Stomach smooth muscle (tissue), 2 donors: ENCODE measurements at regions not wholly inside any gene's neighbourhood (a gene's known extent, or its start where the extent isn't known, plus 50 kb on each side); places are given as distances from the start of the nearest gene placed in this dataset.
"Not testable (repeated sequence)": the region's sequence is repeated elsewhere in the genome, so short reads cannot be mapped to it uniquely, and the experiment has no call there.

ENCODE experiments used
- H3K27ac ChIP-seq: one replicate; pipeline ENCODE4 v1.7.0; 2013; ENCODE audit warnings: mild to moderate bottlenecking, low read length, inconsistent platforms
- H3K27me3 ChIP-seq, 2 donors: one replicate each; pipeline ENCODE4 v1.7.0; 2013; ENCODE audit warnings: low read length in 2 of 2; ENCODE audit not compliant: insufficient read depth in 2 of 2, control insufficient read depth in 1 of 2
- H3K36me3 ChIP-seq, 2 donors: one replicate each; pipeline ENCODE4 v1.7.0; 2013; ENCODE audit warnings: low read length in 2 of 2; ENCODE audit not compliant: control insufficient read depth in 2 of 2, insufficient read depth in 2 of 2
- H3K4me1 ChIP-seq: one replicate; pipeline ENCODE4 v1.7.0; 2013; ENCODE audit warnings: low read length; ENCODE audit not compliant: control insufficient read depth, insufficient read depth
- H3K4me3 ChIP-seq, 2 donors: one replicate each; pipeline ENCODE4 v1.7.0; 2013; ENCODE audit warnings: low read length in 2 of 2
- H3K9ac ChIP-seq, 2 donors: one replicate each; pipeline ENCODE4 v1.7.0; 2013; ENCODE audit warnings: low read length in 2 of 2, mild to moderate bottlenecking in 1 of 2
- H3K9me3 ChIP-seq, 2 donors: one replicate each; pipeline ENCODE4 v1.7.0; 2013; ENCODE audit warnings: low read length in 2 of 2; ENCODE audit not compliant: control insufficient read depth in 2 of 2
- donor health status: healthy.
- donor health status: Pancreatic carcinoma.

- no peaks in the 10 kb centered on the region for H3K36me3 ChIP-seq
- H3K4me1 ChIP-seq = no peaks in the 10 kb centered on the region
- no peaks in the 10 kb centered on the region for H3K27me3 ChIP-seq
- H3K9ac ChIP-seq = no peak overlapping the region
- peaks cover 8 to 18% of the 10 kb centered on the region in 2 donors for H3K9me3 ChIP-seq
- H3K27ac ChIP-seq = no peak overlapping the region
- H3K4me3 ChIP-seq = no peak overlapping the region
Observed at GRCh38 chr5:174644436-174644835, 79.9 kb upstream of the MSX2 start.

- no peak overlapping the region for H3K4me3 ChIP-seq
Observed at GRCh38 chr5:174644923-174645322, 79.5 kb upstream of the MSX2 start.

GRCh38 chr5:174645677-174646076, 78.7 kb upstream of the MSX2 start:
- H3K9ac ChIP-seq = no peak overlapping the region
- no peaks in the 10 kb centered on the region for H3K36me3 ChIP-seq

More at GRCh38 chr5:174644923-174645322, 79.5 kb upstream of the MSX2 start:
- Histone ChIP-seq H3K36me3 (no peaks in the 10 kb centered on the region), H3K27me3 (no peaks in the 10 kb centered on the region), H3K27ac (no peak overlapping the region), H3K9me3 (peaks cover 8 to 18% of the 10 kb centered on the region in 2 donors), H3K4me1 (no peaks in the 10 kb centered on the region), H3K9ac (no peak overlapping the region)

GRCh38 chr5:174648618-174649017, 75.8 kb upstream of the MSX2 start:
- H3K9ac ChIP-seq, H3K27me3 ChIP-seq, H3K4me1 ChIP-seq, H3K4me3 ChIP-seq, H3K36me3 ChIP-seq, H3K27ac ChIP-seq: not testable (repeated sequence)
- H3K9me3 ChIP-seq = peaks cover 8 to 18% of the 10 kb centered on the region in 2 donors

More at GRCh38 chr5:174645677-174646076, 78.7 kb upstream of the MSX2 start:
- no peaks in the 10 kb centered on the region for H3K4me1 ChIP-seq
- no peaks in the 10 kb centered on the region for H3K27me3 ChIP-seq
- no peak overlapping the region for H3K27ac ChIP-seq
- peaks cover 8 to 18% of the 10 kb centered on the region in 2 donors for H3K9me3 ChIP-seq
- H3K4me3 ChIP-seq = no peak overlapping the region

- Histone ChIP-seq H3K9ac (no peak overlapping the region), H3K4me3 (no peak overlapping the region), H3K9me3 (peaks cover 9 to 18% of the 10 kb centered on the region in 2 donors), H3K36me3 (no peaks in the 10 kb centered on the region), H3K27ac (no peak overlapping the region), H3K27me3 (peaks cover 0 to 2% of the 10 kb centered on the region in 2 donors), H3K4me1 (no peaks in the 10 kb centered on the region)
Observed at GRCh38 chr5:174649391-174649790, 75.0 kb upstream of the MSX2 start.

- H3K27ac ChIP-seq = no peak overlapping the region
- H3K4me3 ChIP-seq = no peak overlapping the region
- H3K36me3 ChIP-seq = no peaks in the 10 kb centered on the region
- H3K4me1 ChIP-seq = no peaks in the 10 kb centered on the region
- H3K9me3 ChIP-seq = peaks cover 0 to 3% of the 10 kb centered on the region in 2 donors
- H3K27me3 ChIP-seq = peaks cover 0 to 2% of the 10 kb centered on the region in 2 donors
- no peak overlapping the region for H3K9ac ChIP-seq
Observed at GRCh38 chr5:174654442-174654841, 69.9 kb upstream of the MSX2 start.

GRCh38 chr5:174655351-174655750, 69.0 kb upstream of the MSX2 start:
- no peak overlapping the region for H3K27ac ChIP-seq
- no peak overlapping the region for H3K9ac ChIP-seq
- no peak overlapping the region for H3K4me3 ChIP-seq
- H3K27me3 ChIP-seq = peaks cover 0 to 2% of the 10 kb centered on the region in 2 donors
- H3K36me3 ChIP-seq = no peaks in the 10 kb centered on the region
- peaks cover 0 to 3% of the 10 kb centered on the region in 2 donors for H3K9me3 ChIP-seq
- H3K4me1 ChIP-seq = no peaks in the 10 kb centered on the region

GRCh38 chr5:174664180-174664850, 60.1 kb upstream of the MSX2 start:
- peaks cover 0 to 3% of the 10 kb centered on the region in 2 donors for H3K27me3 ChIP-seq

GRCh38 chr5:174665347-174665746, 59.0 kb upstream of the MSX2 start:
- H3K4me3 ChIP-seq = no peak overlapping the region

More at GRCh38 chr5:174664180-174664850, 60.1 kb upstream of the MSX2 start:
- no peaks in the 10 kb centered on the region for H3K4me1 ChIP-seq
- H3K4me3 ChIP-seq = no peak overlapping the region
- no peak overlapping the region for H3K9ac ChIP-seq
- no peak overlapping the region for H3K27ac ChIP-seq
- no peaks in the 10 kb centered on the region for H3K36me3 ChIP-seq
- peaks cover 0 to 6% of the 10 kb centered on the region in 2 donors for H3K9me3 ChIP-seq

GRCh38 chr5:174667526-174667925, 56.9 kb upstream of the MSX2 start:
- H3K9ac ChIP-seq = no peak overlapping the region
- H3K9me3 ChIP-seq = peaks cover 0 to 6% of the 10 kb centered on the region in 2 donors
- no peaks in the 10 kb centered on the region for H3K4me1 ChIP-seq
- no peak overlapping the region for H3K4me3 ChIP-seq
- no peaks in the 10 kb centered on the region for H3K36me3 ChIP-seq
- H3K27ac ChIP-seq = no peak overlapping the region
- peaks cover 0 to 3% of the 10 kb centered on the region in 2 donors for H3K27me3 ChIP-seq

More at GRCh38 chr5:174665347-174665746, 59.0 kb upstream of the MSX2 start:
- Histone ChIP-seq H3K27me3 (peaks cover 0 to 3% of the 10 kb centered on the region in 2 donors), H3K27ac (no peak overlapping the region), H3K36me3 (no peaks in the 10 kb centered on the region), H3K4me1 (no peaks in the 10 kb centered on the region), H3K9me3 (peaks cover 0 to 6% of the 10 kb centered on the region in 2 donors), H3K9ac (no peak overlapping the region)

GRCh38 chr5:174668349-174668748, 56.0 kb upstream of the MSX2 start:
- H3K9ac ChIP-seq = no peak overlapping the region
- no peaks in the 10 kb centered on the region for H3K36me3 ChIP-seq
- peaks cover 0 to 6% of the 10 kb centered on the region in 2 donors for H3K9me3 ChIP-seq
- peaks cover 0 to 3% of the 10 kb centered on the region in 2 donors for H3K27me3 ChIP-seq
- no peak overlapping the region for H3K4me3 ChIP-seq
- H3K4me1 ChIP-seq = no peaks in the 10 kb centered on the region
- H3K27ac ChIP-seq = no peak overlapping the region
